Lung (tissue), 11 donors: ENCODE measurements at regions not wholly inside any gene's neighbourhood (a gene's known extent, or its start where the extent isn't known, plus 50 kb on each side); places are given as distances from the start of the nearest gene placed in this dataset.

Experiments
- ATAC-seq: fragments of 200-7000 bp; cut with Tn5 transposase; one replicate; pipeline ENCODE4 v1.9.1; 2020; ENCODE audit warnings: moderate number of reproducible peaks; ENCODE audit not compliant: insufficient read depth, low FRiP score
- DNase-seq, 3 donors: peaks; one replicate each; pipeline ENCODE4 v3.0.0-alpha.2; 2013 to 2017
- H3K27ac ChIP-seq, 2 donors: one replicate each; pipeline ENCODE4 v1.5.1; 2013; ENCODE audit warnings: mild to moderate bottlenecking in 2 of 2, moderate library complexity in 2 of 2, control low read depth in 1 of 2, inconsistent platforms in 1 of 2, low read depth in 1 of 2, low read length in 1 of 2
- H3K27me3 ChIP-seq, 3 donors: one replicate each; pipeline ENCODE4 v1.5.1; 2013; ENCODE audit warnings: low read length in 2 of 3; ENCODE audit not compliant: control insufficient read depth in 3 of 3, insufficient read depth in 3 of 3
- H3K36me3 ChIP-seq, 4 donors: one replicate each; pipeline ENCODE4 v1.5.1; 2013; ENCODE audit warnings: low read length in 4 of 4, mild to moderate bottlenecking in 1 of 4, moderate library complexity in 1 of 4; ENCODE audit not compliant: control insufficient read depth in 4 of 4, insufficient read depth in 4 of 4
- H3K4me1 ChIP-seq, 5 donors: one replicate each; pipeline ENCODE4 v1.5.1; 2013; ENCODE audit warnings: low read length in 5 of 5, mild to moderate bottlenecking in 2 of 5, moderate library complexity in 1 of 5; ENCODE audit not compliant: control insufficient read depth in 5 of 5, insufficient read depth in 5 of 5
- H3K4me3 ChIP-seq: one replicate; pipeline ENCODE4 v1.5.1; 2013; ENCODE audit warnings: mild to moderate bottlenecking, control low read depth, moderate library complexity
- H3K9ac ChIP-seq, 2 donors: one replicate each; pipeline ENCODE4 v1.5.1; 2013; ENCODE audit warnings: low read length in 2 of 2, control low read depth in 1 of 2; ENCODE audit not compliant: insufficient read depth in 1 of 2
- H3K9me3 ChIP-seq, 4 donors: one replicate each; pipeline ENCODE4 v1.5.1; 2013; ENCODE audit warnings: low read length in 3 of 4, mild to moderate bottlenecking in 1 of 4, moderate library complexity in 1 of 4; ENCODE audit not compliant: control insufficient read depth in 4 of 4, insufficient read depth in 3 of 4
- WGBS, 2 donors: extraction: QIAGEN DNeasy Blood & Tissue Kit; methylation state at CpG; one replicate each; pipeline ENCODE4 v1.1.7; 2013; 5-methylcytosine and 5-hydroxymethylcytosine counted together
- TF ChIP-seq, protein P1 (sequence below): IDR thresholded peaks from 2 replicates; pipeline ENCODE4 v1.5.1; 2012; ENCODE audit warnings: mild to moderate bottlenecking; ENCODE audit errors: control extremely low read depth, extremely low read depth
- donor health status: control.
- donor health status: control.
- donor health status: Bipolar disorder and iron deficiency.
- donor health status: healthy.
- donor health status: DM: yes; HTN: yes; CAD: no.

DNA sequence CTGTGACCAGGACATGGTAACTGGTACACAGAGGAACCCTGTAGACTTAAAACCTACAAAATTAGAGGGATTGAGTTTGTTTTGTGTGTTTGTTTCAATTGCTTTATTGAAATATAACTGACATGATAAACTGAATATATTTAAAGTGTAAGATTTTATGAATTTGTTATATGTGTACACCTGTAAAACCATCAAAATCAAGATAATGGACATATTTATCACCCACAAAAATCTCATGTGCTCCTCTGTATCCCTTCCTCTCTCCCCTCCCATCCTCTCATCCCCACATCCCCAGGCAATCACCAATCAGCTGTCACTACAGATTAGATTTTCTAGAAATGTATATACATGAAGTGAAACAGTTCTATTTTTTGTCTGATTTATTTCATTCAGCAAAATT lies 565.5 kb downstream of the NOVA1 start:
- DNase-seq, result no peak
- no peaks in the 10 kb centered on the region for H3K9me3 ChIP-seq
- H3K4me1 ChIP-seq, result no peaks in the 10 kb centered on the region
- TF ChIP-seq, protein P1, sequence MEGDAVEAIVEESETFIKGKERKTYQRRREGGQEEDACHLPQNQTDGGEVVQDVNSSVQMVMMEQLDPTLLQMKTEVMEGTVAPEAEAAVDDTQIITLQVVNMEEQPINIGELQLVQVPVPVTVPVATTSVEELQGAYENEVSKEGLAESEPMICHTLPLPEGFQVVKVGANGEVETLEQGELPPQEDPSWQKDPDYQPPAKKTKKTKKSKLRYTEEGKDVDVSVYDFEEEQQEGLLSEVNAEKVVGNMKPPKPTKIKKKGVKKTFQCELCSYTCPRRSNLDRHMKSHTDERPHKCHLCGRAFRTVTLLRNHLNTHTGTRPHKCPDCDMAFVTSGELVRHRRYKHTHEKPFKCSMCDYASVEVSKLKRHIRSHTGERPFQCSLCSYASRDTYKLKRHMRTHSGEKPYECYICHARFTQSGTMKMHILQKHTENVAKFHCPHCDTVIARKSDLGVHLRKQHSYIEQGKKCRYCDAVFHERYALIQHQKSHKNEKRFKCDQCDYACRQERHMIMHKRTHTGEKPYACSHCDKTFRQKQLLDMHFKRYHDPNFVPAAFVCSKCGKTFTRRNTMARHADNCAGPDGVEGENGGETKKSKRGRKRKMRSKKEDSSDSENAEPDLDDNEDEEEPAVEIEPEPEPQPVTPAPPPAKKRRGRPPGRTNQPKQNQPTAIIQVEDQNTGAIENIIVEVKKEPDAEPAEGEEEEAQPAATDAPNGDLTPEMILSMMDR, result no peak
- no peaks in the 10 kb centered on the region for H3K36me3 ChIP-seq
- no peak overlapping the region for H3K9ac ChIP-seq
- H3K27ac ChIP-seq, result no peak overlapping the region
- no peaks in the 10 kb centered on the region for H3K27me3 ChIP-seq
- ATAC-seq, result no peak
- no peak overlapping the region for H3K4me3 ChIP-seq

DNA sequence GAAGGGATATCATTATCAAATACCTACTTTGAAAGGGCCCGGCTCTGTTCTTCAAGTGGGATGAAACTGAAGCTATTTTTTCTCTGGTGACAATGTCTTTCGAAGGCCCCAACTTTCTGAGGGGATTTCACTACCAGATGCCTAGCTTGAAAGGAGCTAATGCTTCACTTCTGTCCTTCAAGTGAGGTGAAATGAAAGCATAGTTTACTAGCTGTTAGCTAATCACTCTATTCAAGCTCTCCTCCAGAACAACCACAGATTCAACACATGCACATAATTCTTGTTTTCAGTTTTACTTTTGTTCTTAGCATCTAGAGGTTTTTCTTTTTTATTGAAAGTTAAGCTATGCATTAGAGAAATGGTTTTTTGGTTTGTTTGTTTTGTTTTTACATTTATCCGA lies 571.4 kb downstream of the NOVA1 start:
- Histone ChIP-seq H3K9me3 (no peaks in the 10 kb centered on the region), H3K9ac (no peak overlapping the region), H3K4me3 (no peak overlapping the region), H3K27ac (no peak overlapping the region), H3K36me3 (no peaks in the 10 kb centered on the region), H3K27me3 (no peaks in the 10 kb centered on the region), H3K4me1 (no peaks in the 10 kb centered on the region)
- no peak for DNase-seq
- TF ChIP-seq, protein P1, result no peak
- WGBS, 2 donors, result 87 to 96% methylated on average over 3 of the region's 3 CpGs
- ATAC-seq, result no peak

GRCh38 chr14:26023967-26024366 lies 573.9 kb downstream of the NOVA1 start:
- Histone ChIP-seq H3K27ac (no peak overlapping the region), H3K4me1 (no peaks in the 10 kb centered on the region), H3K9ac (no peak overlapping the region), H3K27me3 (no peaks in the 10 kb centered on the region), H3K36me3 (no peaks in the 10 kb centered on the region), H3K4me3 (no peak overlapping the region), H3K9me3 (no peaks in the 10 kb centered on the region)
- TF ChIP-seq, protein P1, result no peak
- WGBS, 2 donors, result 70 to 77% methylated on average over 4 of the region's 4 CpGs
- no peak for DNase-seq
- ATAC-seq, result no peak

DNA sequence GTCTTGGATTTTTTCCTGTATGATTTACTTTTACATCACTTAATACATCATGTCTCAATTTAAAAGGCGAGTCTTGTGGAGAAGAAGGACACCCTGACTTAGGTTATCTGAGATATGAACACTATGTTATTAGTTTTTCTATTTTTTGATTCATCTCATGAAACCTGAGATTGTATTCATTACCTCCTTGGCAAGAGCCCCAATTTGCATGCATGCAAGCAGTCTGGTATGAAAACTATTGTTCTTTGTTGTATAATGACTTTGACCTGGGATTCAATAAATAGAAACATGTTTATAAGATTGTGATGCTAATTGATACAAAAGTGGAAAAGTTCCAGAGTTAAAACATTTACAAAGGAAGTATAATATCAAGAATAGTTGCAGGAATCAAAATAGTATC lies 576.1 kb downstream of the NOVA1 start:
- ATAC-seq, result no peak
- 72 to 80% methylated on average over 1 of the region's 1 CpG for WGBS, 2 donors

More for the DNA sequence above, 576.1 kb downstream of the NOVA1 start:
- no peak overlapping the region for H3K4me3 ChIP-seq
- no peak overlapping the region for H3K9ac ChIP-seq
- no peaks in the 10 kb centered on the region for H3K9me3 ChIP-seq
- H3K4me1 ChIP-seq, result no peaks in the 10 kb centered on the region
- H3K27me3 ChIP-seq, result no peaks in the 10 kb centered on the region
- no peak overlapping the region for H3K27ac ChIP-seq
- DNase-seq, result no peak
- TF ChIP-seq, protein P1, result no peak
- H3K36me3 ChIP-seq, result no peaks in the 10 kb centered on the region
